ENCODE measurements at regions not wholly inside any gene's neighbourhood (a gene's known extent, or its start where the extent isn't known, plus 50 kb on each side); places are given as distances from the start of the nearest gene placed in this dataset.

- no peaks in the 10 kb centered on the region for H3K36me3 Mint-ChIP-seq (ENCODE audit: low read depth)
- no peak overlapping the region for H3K27ac Mint-ChIP-seq
- no peaks in the 10 kb centered on the region for H3K4me1 Mint-ChIP-seq (ENCODE audit: low read depth)
- H3K4me3 Mint-ChIP-seq, result no peak overlapping the region
- Histone ChIP-seq H3K4me1 (ENCODE audit: insufficient read depth, low read length) (no peaks in the 10 kb centered on the region), H3K4me3 (ENCODE audit: low read length) (no peak overlapping the region), H3K27me3 (ENCODE audit: control insufficient read depth in 1 of 2, insufficient read depth in 2 of 2, low read length in 2 of 2) (no peaks in the 10 kb centered on the region), H3K36me3 (ENCODE audit: insufficient read depth, low read length) (no peaks in the 10 kb centered on the region), H3K27ac (ENCODE audit: low read depth in 1 of 2, low read length in 2 of 2) (no peak overlapping the region), H3K9me3 (ENCODE audit: control insufficient read depth in 1 of 2, insufficient read depth in 1 of 2, low read length in 2 of 2) (peaks cover 0 to 3% of the 10 kb centered on the region in 2 experiments)
- H3K27me3 Mint-ChIP-seq, result no peaks in the 10 kb centered on the region
- intact Hi-C loops (cut with DNase I, micrococcal nuclease), result no loop called here
- ATAC-seq (ENCODE audit: poor library complexity), result no peak
- DNase-seq, result no peak
- CTCF ChIA-PET, result no interaction called here
- H3K9me3 Mint-ChIP-seq, result peaks cover 4% of the 10 kb centered on the region
- POLR2A ChIA-PET, result no interaction called here
- TF ChIP-seq CTCF (IDR thresholded peaks at IDR 0.05), result no peak
Measured at GRCh38 chr7:86328801-86329433, 314.8 kb upstream of the GRM3 start.

DNA sequence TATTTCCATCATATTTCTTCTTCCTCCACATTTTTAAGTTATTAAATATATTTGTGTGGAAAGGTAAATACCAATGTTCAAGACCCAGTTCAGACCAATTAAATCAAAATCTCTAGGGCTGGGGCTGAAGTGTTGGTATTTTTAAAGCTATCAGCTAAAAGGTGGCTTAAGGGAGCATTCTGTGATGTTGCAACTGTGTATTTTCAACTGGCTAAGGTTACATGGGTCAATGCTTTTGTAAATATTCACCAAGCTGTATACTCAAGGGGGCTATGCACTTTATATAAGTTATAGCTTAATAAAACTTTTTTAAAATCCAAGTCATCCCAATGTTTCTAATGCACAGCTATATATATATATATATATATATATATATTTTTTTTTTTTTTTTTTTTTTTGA is 316.9 kb upstream of the GRM3 start:
- Histone ChIP-seq H3K36me3 (ENCODE audit: insufficient read depth, low read length) (no peaks in the 10 kb centered on the region), H3K27me3 (ENCODE audit: control insufficient read depth in 1 of 2, insufficient read depth in 2 of 2, low read length in 2 of 2) (no peaks in the 10 kb centered on the region), H3K27ac (ENCODE audit: low read depth in 1 of 2, low read length in 2 of 2) (no peak overlapping the region), H3K4me1 (ENCODE audit: insufficient read depth, low read length) (no peaks in the 10 kb centered on the region), H3K4me3 (ENCODE audit: low read length) (no peak overlapping the region), H3K9me3 (ENCODE audit: control insufficient read depth in 1 of 2, insufficient read depth in 1 of 2, low read length in 2 of 2) (peaks cover 0 to 6% of the 10 kb centered on the region in 2 experiments)
- Mint-ChIP-seq H3K4me1 (ENCODE audit: low read depth) (no peaks in the 10 kb centered on the region), H3K27ac (no peak overlapping the region), H3K27me3 (no peaks in the 10 kb centered on the region), H3K36me3 (ENCODE audit: low read depth) (no peaks in the 10 kb centered on the region), H3K9me3 (peaks cover 4% of the 10 kb centered on the region), H3K4me3 (no peak overlapping the region)
- CTCF ChIA-PET, result no interaction called here
- DNase-seq (no peak), ATAC-seq (ENCODE audit: poor library complexity) (no peak)
- no peak for TF ChIP-seq CTCF (IDR thresholded peaks at IDR 0.05)
- POLR2A ChIA-PET, result no interaction called here
- intact Hi-C loops (cut with DNase I, micrococcal nuclease), result no loop called here

DNA sequence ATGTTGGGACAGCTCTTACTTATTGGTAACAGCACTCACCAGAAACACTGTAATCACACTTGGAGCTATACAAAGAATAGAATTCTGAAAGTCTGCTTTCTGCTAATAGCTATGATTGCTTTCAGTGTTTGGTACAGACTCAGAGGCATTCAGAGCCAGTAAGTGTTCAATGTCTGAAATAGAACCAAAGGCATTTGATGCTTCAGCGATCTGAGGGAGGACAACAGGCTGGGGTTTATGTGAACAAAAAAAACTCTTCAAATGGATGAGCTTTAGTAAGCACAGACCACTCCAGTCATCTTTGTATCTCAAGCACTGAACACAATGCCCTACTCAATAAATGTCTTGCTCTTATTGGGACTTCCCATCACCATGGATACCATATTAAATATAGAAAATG is 322.8 kb upstream of the GRM3 start:
- no peak overlapping the region for H3K4me3 Mint-ChIP-seq
- H3K27ac Mint-ChIP-seq, result no peak overlapping the region
- H3K36me3 Mint-ChIP-seq (ENCODE audit: low read depth), result no peaks in the 10 kb centered on the region
- DNase-seq (no peak), ATAC-seq (ENCODE audit: poor library complexity) (no peak)
- peaks cover 0 to 4% of the 10 kb centered on the region in 2 experiments for H3K9me3 ChIP-seq (ENCODE audit: control insufficient read depth in 1 of 2, insufficient read depth in 1 of 2, low read length in 2 of 2)
- H3K27ac ChIP-seq (ENCODE audit: low read depth in 1 of 2, low read length in 2 of 2), result no peak overlapping the region
- intact Hi-C loops (cut with DNase I, micrococcal nuclease), result no loop called here
- ChIA-PET POLR2A (no interaction called here), CTCF (no interaction called here)
- no peak for TF ChIP-seq CTCF (IDR thresholded peaks at IDR 0.05)
- no peaks in the 10 kb centered on the region for H3K36me3 ChIP-seq (ENCODE audit: insufficient read depth, low read length)
- H3K27me3 Mint-ChIP-seq, result no peaks in the 10 kb centered on the region
- no peaks in the 10 kb centered on the region for H3K27me3 ChIP-seq (ENCODE audit: control insufficient read depth in 1 of 2, insufficient read depth in 2 of 2, low read length in 2 of 2)
- no peaks in the 10 kb centered on the region for H3K9me3 Mint-ChIP-seq
- H3K4me1 Mint-ChIP-seq (ENCODE audit: low read depth), result no peaks in the 10 kb centered on the region
- no peak overlapping the region for H3K4me3 ChIP-seq (ENCODE audit: low read length)
- no peaks in the 10 kb centered on the region for H3K4me1 ChIP-seq (ENCODE audit: insufficient read depth, low read length)

Data from CD4-positive, alpha-beta T cell (primary cell).